Activated CD4-positive, alpha-beta T cell treated with anti-CD3 and anti-CD28 coated beads, Interleukin-10, Interleukin-2, amounts not matched to agents 100 ng/mL and 50 ng/mL, durations not matched to agents 16 hours and 8 hours (primary cell): ENCODE measurements at regions not wholly inside any gene's neighbourhood (a gene's known extent, or its start where the extent isn't known, plus 50 kb on each side); places are given as distances from the start of the nearest gene placed in this dataset.
"Not testable (repeated sequence)": the region's sequence is repeated elsewhere in the genome, so short reads cannot be mapped to it uniquely, and the experiment has no call there.

Experiments used
- DNase-seq: peaks from one replicate; pipeline ENCODE4 v3.0.0-alpha.2; 2020

GRCh38 chr10:42988517-42989395 lies 88.1 kb upstream of the RET start:
- DNase-seq = no peak

GRCh38 chr10:42989481-42989921 lies 87.4 kb upstream of the RET start:
- DNase-seq = no peak

GRCh38 chr10:42990016-42990720 lies 86.7 kb upstream of the RET start:
- no peak for DNase-seq

GRCh38 chr10:42990721-42991441 lies 86.0 kb upstream of the RET start:
- no peak for DNase-seq

- no peak for DNase-seq
Measured at GRCh38 chr10:42991442-42992098, 85.3 kb upstream of the RET start.

GRCh38 chr10:42992156-42992956 lies 84.5 kb upstream of the RET start:
- no peak for DNase-seq

- DNase-seq = no peak
Measured at GRCh38 chr10:42992957-42993390, 83.9 kb upstream of the RET start.

GRCh38 chr10:42994909-42995308 lies 82.0 kb upstream of the RET start:
- DNase-seq = not testable (repeated sequence)

GRCh38 chr10:42995537-42995936 lies 81.3 kb upstream of the RET start:
- no peak for DNase-seq

- DNase-seq = no peak
Measured at GRCh38 chr10:42996588-42996987, 80.3 kb upstream of the RET start.

GRCh38 chr10:42997151-42997848 lies 79.6 kb upstream of the RET start:
- no peak for DNase-seq

GRCh38 chr10:42997849-42998165 lies 79.1 kb upstream of the RET start:
- no peak for DNase-seq

GRCh38 chr10:42998481-42999384 lies 78.1 kb upstream of the RET start:
- no peak for DNase-seq

- DNase-seq = no peak
Measured at GRCh38 chr10:42999385-43000020, 77.4 kb upstream of the RET start.

- DNase-seq = no peak
Measured at GRCh38 chr10:43000021-43000411, 76.9 kb upstream of the RET start.

GRCh38 chr10:43000651-43001426 lies 76.0 kb upstream of the RET start:
- DNase-seq = no peak

- no peak for DNase-seq
Measured at GRCh38 chr10:43001427-43001795, 75.5 kb upstream of the RET start.

- no peak for DNase-seq
Measured at GRCh38 chr10:43002596-43002995, 74.3 kb upstream of the RET start.

GRCh38 chr10:43006490-43006889 lies 70.4 kb upstream of the RET start:
- DNase-seq = no peak
